Upper lobe of left lung (tissue), 6 donors: ENCODE measurements at regions not wholly inside any gene's neighbourhood (a gene's known extent, or its start where the extent isn't known, plus 50 kb on each side); places are given as distances from the start of the nearest gene placed in this dataset.

Experiments
- ATAC-seq, 2 donors: fragments of 200-7000 bp; cut with Tn5 transposase; one replicate each; pipeline ENCODE4 v1.9.1; 2022; ENCODE audit warnings: mild to moderate bottlenecking in 2 of 2, moderate library complexity in 2 of 2; ENCODE audit not compliant: low FRiP score in 2 of 2
- DNase-seq, 2 donors: peaks; one replicate each; pipeline ENCODE4 v3.0.0-alpha.2; 2019 to 2020
- H3K27ac ChIP-seq, 4 donors: fragments of 200-600 bp; sonication (generic); one replicate each; pipeline ENCODE4 v1.5.1; 2016 to 2019
- H3K27me3 ChIP-seq, 4 donors: fragments of 200-600 bp; sonication (generic); one replicate each; pipeline ENCODE4 v1.5.1; 2017 to 2019
- H3K36me3 ChIP-seq, 4 donors: fragments of 200-600 bp; sonication (generic); one replicate each; pipeline ENCODE4 v1.5.1; 2016 to 2019
- H3K4me1 ChIP-seq, 4 donors: fragments of 200-600 bp; sonication (generic); one replicate each; pipeline ENCODE4 v1.5.1; 2018 to 2019
- H3K4me3 ChIP-seq, 4 donors: fragments of 200-600 bp; sonication (generic); one replicate each; pipeline ENCODE4 v1.5.1; 2017 to 2019; ENCODE audit warnings: mild to moderate bottlenecking in 2 of 4, moderate library complexity in 1 of 4
- H3K9me3 ChIP-seq, 4 donors: fragments of 200-600 bp; sonication (generic); one replicate each; pipeline ENCODE4 v1.5.1; 2018 to 2019
- CTCF ChIP-seq, 6 experiments: fragments of 450-650 bp in 4 of 6; fragments of 200-600 bp in 2 of 6; sonication (generic) in 2 of 6; IDR thresholded peaks; one replicate each; pipeline ENCODE4 v1.5.1; 2016 to 2019; ENCODE audit warnings: antibody characterized with exemption in 6 of 6
- EP300 ChIP-seq, 4 donors: sonication (generic); formaldehyde crosslinking; IDR thresholded peaks; one replicate each; pipeline ENCODE4 v1.5.1; 2017; ENCODE audit warnings: antibody characterized with exemption in 4 of 4, control low read depth in 2 of 4
- POLR2A ChIP-seq, 4 donors: fragments of 450-650 bp; IDR thresholded peaks; one replicate each; pipeline ENCODE4 v1.5.1; 2016 to 2017; ENCODE audit warnings: antibody characterized with exemption in 4 of 4, mild to moderate bottlenecking in 2 of 4
- POLR2AphosphoS5 ChIP-seq, 2 donors: sonication (generic); formaldehyde crosslinking; IDR thresholded peaks; one replicate each; pipeline ENCODE4 v1.5.1; 2017; ENCODE audit warnings: antibody characterized with exemption in 2 of 2
- WGBS, 2 donors: methylation state at CpG; one replicate each; pipeline ENCODE4 v1.1.5; 2017 to 2018; 5-methylcytosine and 5-hydroxymethylcytosine counted together
- donor health status: DM: no; HTN: no; CAD: no; lungs with moderate emphysema.
- donor health status: DM: no; HTN: yes; CAD: no; lungs with severe emphysema.

GRCh38 chr22:47249370-47249928, 487.0 kb downstream of the TBC1D22A start:
- Histone ChIP-seq H3K4me1 (no peaks in the 10 kb centered on the region), H3K36me3 (no peaks in the 10 kb centered on the region), H3K9me3 (peaks cover 0 to 7% (median 5%) of the 10 kb centered on the region in 4 donors), H3K27ac (no peak overlapping the region), H3K27me3 (no peaks in the 10 kb centered on the region), H3K4me3 (no peak overlapping the region)
- TF ChIP-seq CTCF (IDR thresholded peaks at IDR 0.05): no peak
- no peak for TF ChIP-seq POLR2AphosphoS5 (IDR thresholded peaks at IDR 0.05)
- no peak for TF ChIP-seq POLR2A (IDR thresholded peaks at IDR 0.05)
- TF ChIP-seq EP300 (IDR thresholded peaks at IDR 0.05): no peak
- WGBS, 2 donors: 54 to 58% methylated on average over 8 of the region's 8 CpGs
- DNase-seq (no peak), ATAC-seq (no peak)

DNA sequence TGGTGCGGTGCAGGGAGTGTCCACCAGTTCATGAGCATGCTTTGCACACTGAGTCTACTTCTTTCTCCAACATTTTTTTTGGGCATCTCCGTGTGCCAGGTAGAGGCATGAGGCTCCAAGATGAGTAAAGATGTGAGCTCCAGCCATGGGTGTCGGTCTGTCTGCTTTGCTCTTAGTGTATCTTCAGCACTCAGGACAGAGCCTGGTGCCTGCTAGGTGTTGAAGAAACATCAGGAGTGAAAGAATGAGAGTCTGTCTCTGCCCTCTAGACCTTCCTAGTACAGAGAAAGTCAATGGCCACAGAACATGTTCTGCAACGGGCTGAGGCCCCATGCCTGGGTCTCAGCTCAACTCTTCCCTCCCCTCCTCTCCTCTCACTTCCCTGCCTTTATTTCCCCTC, 486.5 kb downstream of the TBC1D22A start:
- TF ChIP-seq POLR2AphosphoS5 (IDR thresholded peaks at IDR 0.05) (no peak), EP300 (IDR thresholded peaks at IDR 0.05) (no peak), CTCF (IDR thresholded peaks at IDR 0.05) (no peak), POLR2A (IDR thresholded peaks at IDR 0.05) (no peak)
- H3K4me1 ChIP-seq: no peaks in the 10 kb centered on the region
- H3K36me3 ChIP-seq: no peaks in the 10 kb centered on the region
- H3K9me3 ChIP-seq: peaks cover 0 to 7% (median 5%) of the 10 kb centered on the region in 4 donors
- DNase-seq (no peak), ATAC-seq (no peak)
- H3K27me3 ChIP-seq: no peaks in the 10 kb centered on the region
- H3K4me3 ChIP-seq: no peak overlapping the region
- no peak overlapping the region for H3K27ac ChIP-seq
- WGBS, 2 donors: 65 to 88% methylated on average over 4 of the region's 4 CpGs

DNA sequence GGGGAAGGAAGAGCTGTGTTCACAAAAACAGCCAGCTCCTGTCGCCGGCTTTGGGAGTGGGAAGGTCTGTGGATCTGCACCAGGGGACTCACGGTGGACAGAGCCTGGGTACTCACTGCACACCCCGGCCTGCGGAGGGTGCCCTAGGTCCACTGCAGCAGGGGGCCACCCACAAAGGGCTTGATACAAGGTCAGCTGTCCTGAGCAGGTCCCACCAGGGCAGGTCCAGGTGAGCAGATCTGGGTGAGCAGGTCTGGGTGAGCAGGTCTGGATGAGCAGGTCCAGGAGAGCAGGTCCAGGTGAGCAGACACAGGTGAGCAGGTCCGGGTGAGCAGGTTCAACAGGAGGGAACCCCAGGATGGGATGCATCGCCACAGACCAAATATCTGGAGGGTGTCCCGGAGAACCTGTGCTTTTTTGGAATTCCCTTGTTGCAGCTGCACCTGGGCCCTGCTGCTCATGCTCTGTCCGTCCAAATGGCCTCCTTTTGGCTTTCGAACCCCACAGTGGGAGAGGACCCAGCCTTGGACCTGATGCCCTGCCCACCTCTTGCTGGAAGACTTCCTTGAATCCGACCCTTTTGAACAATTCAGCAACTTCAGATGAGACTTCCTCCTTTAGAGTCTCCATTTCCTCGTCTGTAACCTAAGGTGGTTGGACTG, 485.3 kb downstream of the TBC1D22A start:
- TF ChIP-seq EP300 (IDR thresholded peaks at IDR 0.05) (no peak), POLR2AphosphoS5 (IDR thresholded peaks at IDR 0.05) (no peak), CTCF (IDR thresholded peaks at IDR 0.05) (no peak), POLR2A (IDR thresholded peaks at IDR 0.05) (no peak)
- no peak for ATAC-seq
- H3K9me3 ChIP-seq: no peaks in the 10 kb centered on the region
- no peak overlapping the region for H3K27ac ChIP-seq
- H3K4me3 ChIP-seq: no peak overlapping the region
- 75 to 77% methylated on average over 9 to 12 of the region's 12 CpGs for WGBS, 2 donors
- no peaks in the 10 kb centered on the region for H3K4me1 ChIP-seq
- no peaks in the 10 kb centered on the region for H3K36me3 ChIP-seq
- no peak for DNase-seq
- H3K27me3 ChIP-seq: no peaks in the 10 kb centered on the region

DNA sequence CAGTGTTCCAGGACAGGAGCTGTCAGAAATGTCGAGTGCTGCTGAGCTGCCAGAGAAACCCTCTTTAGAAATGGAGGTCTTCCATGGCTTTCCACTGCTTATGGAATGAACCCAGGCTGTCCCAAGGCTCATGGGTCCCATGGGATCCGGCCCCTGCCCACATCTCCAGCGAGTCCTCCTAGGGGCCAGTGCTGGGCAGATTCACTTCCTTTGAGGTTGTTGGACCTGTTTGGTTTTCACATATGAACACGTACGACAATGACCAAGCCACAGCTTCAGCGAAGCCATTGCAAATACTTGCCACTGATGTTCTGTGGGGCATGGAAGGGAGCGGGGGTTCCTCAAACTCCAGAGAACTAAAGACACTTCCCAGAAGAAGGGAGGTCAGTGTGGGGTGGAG, 483.3 kb downstream of the TBC1D22A start:
- DNase-seq: no peak
- Histone ChIP-seq H3K4me3 (no peak overlapping the region), H3K9me3 (no peaks in the 10 kb centered on the region), H3K27me3 (no peaks in the 10 kb centered on the region), H3K27ac (no peak overlapping the region), H3K4me1 (no peaks in the 10 kb centered on the region), H3K36me3 (no peaks in the 10 kb centered on the region)
- 95 to 97% methylated on average over 3 to 7 of the region's 7 CpGs for WGBS, 2 donors
- ATAC-seq: peak in 1 of 2 donors; percentile 12
- TF ChIP-seq POLR2A (IDR thresholded peaks at IDR 0.05): no peak
- TF ChIP-seq POLR2AphosphoS5 (IDR thresholded peaks at IDR 0.05): no peak
- no peak for TF ChIP-seq EP300 (IDR thresholded peaks at IDR 0.05)
- TF ChIP-seq CTCF (IDR thresholded peaks at IDR 0.05): no peak

GRCh38 chr22:47245286-47245685, 482.8 kb downstream of the TBC1D22A start:
- H3K27ac ChIP-seq: no peak overlapping the region
- WGBS, 2 donors: 56 to 78% methylated on average over 3 of the region's 3 CpGs
- no peaks in the 10 kb centered on the region for H3K36me3 ChIP-seq
- H3K27me3 ChIP-seq: no peaks in the 10 kb centered on the region
- H3K4me1 ChIP-seq: no peaks in the 10 kb centered on the region
- no peak overlapping the region for H3K4me3 ChIP-seq
- no peak for TF ChIP-seq POLR2AphosphoS5 (IDR thresholded peaks at IDR 0.05)
- TF ChIP-seq POLR2A (IDR thresholded peaks at IDR 0.05): no peak
- TF ChIP-seq CTCF (IDR thresholded peaks at IDR 0.05): no peak
- no peak for TF ChIP-seq EP300 (IDR thresholded peaks at IDR 0.05)
- no peaks in the 10 kb centered on the region for H3K9me3 ChIP-seq
- ATAC-seq: no peak
- DNase-seq: no peak
